OCI-M2 (cell line): ENCODE measurements at regions not wholly inside any gene's neighbourhood (a gene's known extent, or its start where the extent isn't known, plus 50 kb on each side); places are given as distances from the start of the nearest gene placed in this dataset.
"Not testable (repeated sequence)": the region's sequence is repeated elsewhere in the genome, so short reads cannot be mapped to it uniquely, and the experiment has no call there.

Experiments used
- DNase-seq: peaks from one replicate; lab custom pipeline; 2025; ENCODE audit not compliant: unreplicated experiment; lab: John Stamatoyannopoulos, UW

DNA sequence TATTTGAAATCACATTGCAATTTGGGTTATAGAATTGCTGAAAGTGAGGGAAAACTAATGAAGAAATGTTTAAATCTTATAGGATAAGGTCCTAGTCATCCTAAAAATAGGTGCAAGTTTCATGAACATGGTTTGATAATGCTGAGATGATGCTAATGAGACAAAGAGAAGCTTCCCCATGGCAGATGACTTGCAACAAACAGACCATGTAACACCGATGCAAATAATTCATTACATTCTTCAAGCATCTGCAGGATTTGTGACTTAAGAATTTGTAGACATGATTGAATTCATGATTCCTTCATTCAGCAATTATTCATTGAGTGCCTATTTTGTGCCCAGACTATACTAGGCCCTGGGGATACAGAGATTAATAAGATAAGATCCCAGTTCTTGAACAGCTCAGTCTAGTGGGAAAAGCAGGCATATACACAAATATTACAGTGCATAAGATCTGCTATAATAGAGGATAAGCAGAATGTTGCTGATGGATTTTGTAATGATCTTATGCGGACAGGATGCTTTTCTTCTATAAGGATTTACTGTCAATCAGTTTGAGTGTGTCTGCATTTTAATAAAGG is 367.9 kb upstream of the GBE1 start:
- no peak for DNase-seq

DNA sequence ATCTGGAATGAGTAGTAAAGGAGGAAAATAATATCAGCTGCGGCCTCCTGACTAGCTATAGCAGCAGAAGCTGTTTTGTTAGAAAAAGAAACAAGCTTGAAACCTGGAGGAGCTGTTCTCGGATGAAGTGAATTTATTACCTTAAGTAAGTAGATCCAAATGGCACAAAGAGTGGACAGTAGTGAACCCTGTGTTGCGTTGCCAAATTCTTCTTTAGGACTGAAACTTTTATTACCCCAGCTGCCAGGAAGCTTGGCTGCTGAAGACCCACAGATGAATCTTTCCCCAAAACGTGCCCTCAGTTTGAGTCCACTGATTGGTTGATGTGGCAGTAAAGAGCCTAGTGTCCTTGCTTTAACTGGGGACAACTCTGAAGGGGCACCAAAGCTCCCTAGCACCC is 366.8 kb upstream of the GBE1 start:
- DNase-seq: no peak

DNA sequence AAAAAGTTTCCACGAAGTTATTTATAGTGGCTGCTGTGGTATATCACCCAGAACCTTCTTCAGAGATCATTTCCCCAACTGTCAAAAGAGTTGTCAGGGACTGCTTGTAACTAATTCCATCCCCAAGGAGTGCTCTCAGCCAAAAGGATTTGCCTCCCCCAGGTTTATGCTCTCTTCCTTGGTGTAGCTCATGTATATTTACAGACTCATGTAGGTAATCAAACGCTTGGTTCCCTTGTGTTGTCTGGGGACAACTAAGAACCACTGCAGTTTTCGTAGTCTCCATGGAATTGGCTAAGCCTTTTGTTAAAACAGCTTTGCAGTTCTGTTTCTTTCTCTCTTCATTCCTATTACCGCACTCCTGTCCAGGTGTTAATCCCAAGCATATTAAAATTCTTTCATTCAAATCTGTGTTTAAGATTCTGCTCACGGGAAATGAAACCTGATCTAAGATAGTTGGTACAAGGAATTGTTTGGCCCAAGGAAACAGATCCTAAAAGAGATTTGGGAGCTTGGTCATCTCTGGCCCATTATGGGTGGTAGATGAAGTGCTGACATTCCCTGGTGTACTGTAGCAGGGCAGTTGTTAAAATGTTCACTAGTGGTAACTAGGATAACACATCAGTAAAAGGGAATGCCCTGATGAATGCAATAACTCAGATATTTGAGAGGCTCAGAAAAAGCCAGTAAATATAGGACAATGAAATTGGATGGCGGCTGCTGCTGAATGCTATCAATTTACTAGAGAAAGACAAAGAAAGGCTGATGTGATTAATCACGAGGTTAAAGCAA is 361.3 kb upstream of the GBE1 start:
- DNase-seq: no peak

DNA sequence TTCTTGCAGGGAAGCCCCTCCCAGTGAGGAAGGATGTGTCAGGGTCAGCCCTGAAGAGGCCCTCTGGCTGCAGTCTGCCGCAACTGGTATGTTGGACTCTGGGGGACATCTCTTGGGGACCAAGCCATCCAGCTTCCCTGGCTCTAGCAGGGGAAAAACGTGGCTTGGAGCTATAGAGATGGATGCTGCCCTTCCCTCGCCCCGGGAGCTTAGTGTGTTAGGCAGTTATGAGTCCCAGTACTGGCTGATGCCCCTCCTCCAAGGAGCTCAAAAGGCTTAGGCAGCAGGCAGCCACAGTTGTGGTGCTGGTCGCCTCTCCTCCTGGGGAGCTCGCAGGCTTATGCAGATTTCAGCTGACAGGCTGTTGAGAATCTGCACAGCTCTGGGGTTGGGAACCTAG is 353.1 kb upstream of the GBE1 start:
- DNase-seq: no peak

DNA sequence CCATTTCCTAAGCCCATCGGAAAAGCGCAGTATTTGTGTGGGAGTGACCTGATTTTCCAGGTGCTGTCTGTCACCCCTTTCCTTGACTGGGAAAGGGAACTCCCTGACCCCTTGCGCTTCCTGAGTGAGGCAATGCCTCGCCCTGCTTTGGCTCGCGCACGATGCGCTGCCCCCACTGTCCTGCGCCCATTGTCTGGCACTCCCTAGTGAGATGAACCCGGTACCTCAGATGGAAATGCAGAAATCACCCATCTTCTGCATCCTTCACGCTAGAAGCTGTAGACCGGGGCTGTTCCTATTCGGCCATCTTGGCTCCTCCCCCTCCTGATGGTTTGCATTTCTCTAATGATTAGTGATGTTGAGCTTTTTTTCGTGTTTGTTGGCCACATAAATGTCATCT is 349.3 kb upstream of the GBE1 start:
- not testable (repeated sequence) for DNase-seq

GRCh38 chr3:82103241-82103640 is 341.8 kb upstream of the GBE1 start:
- DNase-seq: no peak

DNA sequence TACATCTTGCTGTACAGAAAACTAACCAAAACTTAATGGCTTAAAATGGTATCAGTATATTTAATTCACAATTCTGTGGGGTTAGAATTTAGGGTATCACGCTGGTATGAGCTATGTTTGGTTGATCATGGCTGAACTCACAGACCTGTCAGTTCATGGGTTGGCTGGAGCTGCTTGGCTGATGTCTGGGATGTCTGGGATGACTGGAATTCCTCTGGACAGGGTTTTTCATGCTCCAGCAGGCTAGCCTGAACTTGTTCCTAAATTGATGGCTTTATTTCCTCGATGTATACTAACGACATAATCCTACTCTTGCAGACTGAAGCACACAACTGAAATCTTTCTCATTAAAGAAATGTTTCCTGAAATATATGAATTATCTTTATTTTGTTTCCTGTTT is 338.9 kb upstream of the GBE1 start:
- no peak for DNase-seq

GRCh38 chr3:82093641-82094040 is 332.2 kb upstream of the GBE1 start:
- DNase-seq: no peak

- no peak for DNase-seq
Observed at GRCh38 chr3:82088749-82089148, 327.3 kb upstream of the GBE1 start.

DNA sequence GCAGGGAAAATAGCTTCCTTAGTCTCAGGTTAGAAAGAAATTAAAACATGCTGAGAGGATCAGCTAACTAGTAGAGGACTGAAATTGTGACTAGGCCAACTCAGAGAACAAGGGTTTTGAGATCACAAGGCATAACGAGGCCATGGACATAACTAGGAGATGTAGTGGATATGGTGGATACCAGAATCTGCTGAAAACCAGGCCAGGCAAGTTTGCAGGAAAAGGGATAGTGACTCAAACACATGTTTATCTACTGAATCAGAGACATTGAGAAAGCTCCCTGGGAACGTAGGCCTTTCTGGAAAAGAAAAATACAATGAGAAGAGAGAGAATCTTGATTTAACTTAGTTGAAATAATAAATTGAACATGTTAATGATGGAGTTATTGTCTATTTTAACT is 326.5 kb upstream of the GBE1 start:
- DNase-seq: no peak

GRCh38 chr3:82085851-82086475 is 324.5 kb upstream of the GBE1 start:
- DNase-seq: no peak

GRCh38 chr3:82085356-82085755 is 323.9 kb upstream of the GBE1 start:
- DNase-seq: no peak

- no peak for DNase-seq
Observed at GRCh38 chr3:82084824-82085223, 323.4 kb upstream of the GBE1 start.

- DNase-seq: no peak
Observed at GRCh38 chr3:82082796-82083195, 321.4 kb upstream of the GBE1 start.

DNA sequence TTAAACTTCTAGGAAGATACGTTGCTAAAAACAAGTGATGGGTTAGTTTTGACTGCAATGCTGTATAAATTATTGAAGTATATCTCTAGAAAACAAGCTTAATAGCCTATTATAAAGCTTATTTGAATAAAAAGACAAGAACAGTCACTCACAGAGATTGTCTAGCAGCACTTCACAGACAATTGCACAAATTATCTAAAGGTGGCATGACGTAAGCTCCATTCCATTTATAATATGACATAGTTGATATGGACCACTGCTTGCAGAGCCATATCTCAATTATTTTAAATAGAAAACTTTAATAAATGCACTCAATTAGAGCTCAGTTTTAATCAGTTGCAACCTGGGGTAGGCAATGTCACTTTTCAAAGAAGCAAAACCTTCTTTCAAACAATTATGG is 319.9 kb upstream of the GBE1 start:
- DNase-seq: no peak

GRCh38 chr3:82080792-82081191 is 319.3 kb upstream of the GBE1 start:
- no peak for DNase-seq

DNA sequence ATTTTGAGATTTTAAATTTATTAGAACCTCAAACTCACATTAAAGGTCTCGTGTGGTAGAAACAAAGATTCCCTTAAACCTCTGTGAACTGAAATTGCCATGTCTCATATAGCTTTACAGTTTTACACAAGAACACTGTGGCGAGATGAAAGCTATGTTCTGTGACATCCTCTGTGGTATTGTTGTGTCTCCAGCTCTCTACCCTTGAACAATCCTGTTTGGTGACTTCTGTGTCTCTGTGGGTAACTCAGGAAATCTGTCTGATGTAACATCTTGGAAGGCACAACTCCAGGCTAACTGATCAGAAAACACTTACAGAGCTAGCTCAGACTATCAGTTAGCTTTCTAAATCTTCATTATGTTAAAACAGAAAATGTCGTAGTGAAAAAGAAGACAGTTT is 318.8 kb upstream of the GBE1 start:
- DNase-seq: no peak

DNA sequence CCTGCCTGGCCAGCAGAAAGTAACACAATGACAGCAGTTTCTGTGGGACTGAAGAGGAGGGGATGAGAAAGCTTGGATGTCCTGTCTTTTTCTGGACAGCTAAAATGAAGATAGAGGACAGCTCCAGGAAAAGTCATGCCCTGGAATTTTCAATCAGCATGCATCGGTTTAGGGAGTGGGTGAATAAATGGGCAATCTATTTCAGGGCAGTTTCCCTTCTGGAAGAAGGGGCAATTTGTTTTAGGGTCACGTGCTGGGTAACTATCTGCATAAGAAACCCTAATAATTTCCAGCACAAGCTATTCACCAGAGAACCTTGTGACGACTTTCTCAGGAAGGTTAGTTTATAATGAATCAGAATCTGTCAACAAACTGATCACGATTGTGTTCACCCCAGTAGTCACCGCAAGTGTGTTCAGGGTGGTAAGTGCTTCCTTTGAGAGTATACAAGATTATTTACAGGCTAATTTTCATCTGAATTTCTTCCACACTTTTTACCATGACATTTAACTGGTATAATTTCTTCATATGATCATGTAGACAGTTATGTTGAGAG is 318.0 kb upstream of the GBE1 start:
- no peak for DNase-seq

DNA sequence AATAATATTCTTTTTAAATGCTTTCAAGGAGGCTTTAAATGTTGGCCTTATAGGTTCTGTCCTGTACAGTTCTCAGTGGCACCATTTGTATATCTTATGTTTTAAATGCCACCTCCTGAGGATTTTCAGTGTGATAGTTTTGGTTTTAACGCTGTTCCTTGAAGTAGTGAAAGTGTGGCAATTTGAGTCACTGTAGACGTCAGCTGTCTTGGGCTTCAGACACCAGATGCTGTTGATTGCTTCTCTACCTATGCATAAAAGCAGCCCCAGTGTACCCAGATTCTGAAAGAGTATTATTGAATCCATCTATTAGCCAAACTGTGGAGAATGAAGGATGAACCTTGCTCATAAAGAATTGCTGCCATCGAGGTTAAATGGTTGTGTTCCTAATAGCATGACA is 316.8 kb upstream of the GBE1 start:
- DNase-seq: no peak

DNA sequence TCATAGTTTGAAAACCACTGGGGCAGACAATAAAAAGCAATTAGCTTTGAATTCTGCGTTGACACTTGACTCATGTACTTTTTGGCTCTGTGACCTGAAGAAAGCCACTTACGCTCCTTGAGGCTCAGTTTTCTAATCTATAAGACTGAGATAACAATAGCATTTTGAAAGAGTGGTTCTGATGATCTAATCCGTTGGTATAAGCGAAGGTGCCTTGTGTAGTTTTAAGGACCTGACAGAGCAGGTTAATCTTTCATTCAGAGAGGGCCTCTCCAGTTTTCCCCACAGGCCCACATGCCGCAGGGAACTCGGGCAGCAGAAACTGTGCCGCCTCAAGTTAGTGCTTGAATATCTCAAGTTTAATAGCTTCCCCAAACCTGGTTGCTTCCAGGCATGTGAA is 306.0 kb upstream of the GBE1 start:
- DNase-seq: no peak

- DNase-seq: no peak
Observed at GRCh38 chr3:82058809-82059208, 297.4 kb upstream of the GBE1 start.

GRCh38 chr3:82055792-82056191 is 294.3 kb upstream of the GBE1 start:
- DNase-seq: no peak
